ENCODE measurements at regions not wholly inside any gene's neighbourhood (a gene's known extent, or its start where the extent isn't known, plus 50 kb on each side); places are given as distances from the start of the nearest gene placed in this dataset.

- Histone ChIP-seq H3K27me3 (ENCODE audit: low read length) (no peaks in the 10 kb centered on the region), H3K9me2 (replicated peaks; ENCODE audit: low read length) (no peaks in the 10 kb centered on the region), H3F3A (ENCODE audit: low read length, unreplicated experiment) (no peaks in the 10 kb centered on the region), H3K9me3 (ENCODE audit: low read length) (no peaks in the 10 kb centered on the region), H3K27ac (ENCODE audit: low read length) (no peak overlapping the region), H3K9ac (ENCODE audit: low read length) (no peak overlapping the region), H3K4me3 (ENCODE audit: low read length) (no peak overlapping the region), H3K4me2 (ENCODE audit: low read length) (no peak overlapping the region), H3K79me2 (ENCODE audit: low read length) (no peaks in the 10 kb centered on the region), H2AFZ (ENCODE audit: low read length) (no peak overlapping the region), H3K36me3 (ENCODE audit: low read depth, low read length) (no peaks in the 10 kb centered on the region), H3K4me1 (ENCODE audit: insufficient read depth, low read length) (peaks cover 23% of the 10 kb centered on the region), H4K20me1 (ENCODE audit: low read length) (no peaks in the 10 kb centered on the region)
- CTCF ChIA-PET = no interaction called here
- intact Hi-C loops (cut with micrococcal nuclease) = no loop called here
- no peak for TF ChIP-seq CTCF (conservative IDR thresholded peaks at IDR 0.05; ENCODE audit: low read depth, low read length)
- no peak for TF ChIP-seq EZH2phosphoT487 (IDR thresholded peaks at IDR 0.05; ENCODE audit: borderline replicate concordance, low read length)
- TF ChIP-seq EZH2 (IDR thresholded peaks at IDR 0.05; ENCODE audit: low read length, unreplicated experiment) = no peak
- DNase-seq (no peak), ATAC-seq (no peak)
- POLR2A ChIA-PET (ENCODE audit: unreplicated experiment) = no interaction called here
- BruUV-seq (replicated peaks) = no TSS peak
Measured at GRCh38 chr2:147698166-147698565, 146.7 kb upstream of the ACVR2A start.

GRCh38 chr2:147696426-147696825 lies 148.4 kb upstream of the ACVR2A start:
- no peaks in the 10 kb centered on the region for H3K79me2 ChIP-seq (ENCODE audit: low read length)
- no peaks in the 10 kb centered on the region for H3K27me3 ChIP-seq (ENCODE audit: low read length)
- H2AFZ ChIP-seq (ENCODE audit: low read length) = no peak overlapping the region
- H3K4me1 ChIP-seq (ENCODE audit: insufficient read depth, low read length) = peaks cover 20% of the 10 kb centered on the region
- DNase-seq (peak; percentile 80), ATAC-seq (peak; percentile 90)
- H3F3A ChIP-seq (ENCODE audit: low read length, unreplicated experiment) = no peaks in the 10 kb centered on the region
- intact Hi-C loops (cut with micrococcal nuclease) = loop anchor here (2.0 kb wide), 1 partner anchor 16 kb away; no protein-coding TSS in a partner anchor
- no peaks in the 10 kb centered on the region for H3K36me3 ChIP-seq (ENCODE audit: low read depth, low read length)
- H3K9me2 ChIP-seq (replicated peaks; ENCODE audit: low read length) = no peaks in the 10 kb centered on the region
- ChIA-PET CTCF (no interaction called here), POLR2A (ENCODE audit: unreplicated experiment) (no interaction called here)
- peak overlapping the region; percentile 74 for H3K27ac ChIP-seq (ENCODE audit: low read length)
- H3K4me2 ChIP-seq (ENCODE audit: low read length) = peak overlapping the region; percentile 40
- H3K9me3 ChIP-seq (ENCODE audit: low read length) = no peaks in the 10 kb centered on the region
- no TSS peak for BruUV-seq (replicated peaks)
- H3K9ac ChIP-seq (ENCODE audit: low read length) = no peak overlapping the region
- no peaks in the 10 kb centered on the region for H4K20me1 ChIP-seq (ENCODE audit: low read length)
- H3K4me3 ChIP-seq (ENCODE audit: low read length) = 0 out of 2 replicates have a peak overlapping the region, but pooled peaks have one; percentile 2
- TF ChIP-seq CTCF (conservative IDR thresholded peaks at IDR 0.05; ENCODE audit: low read depth, low read length) (no peak), EZH2 (IDR thresholded peaks at IDR 0.05; ENCODE audit: low read length, unreplicated experiment) (no peak), EZH2phosphoT487 (IDR thresholded peaks at IDR 0.05; ENCODE audit: borderline replicate concordance, low read length) (no peak)

- Histone ChIP-seq H3K9me2 (replicated peaks; ENCODE audit: low read length) (no peaks in the 10 kb centered on the region), H3K9me3 (ENCODE audit: low read length) (no peaks in the 10 kb centered on the region), H3K27me3 (ENCODE audit: low read length) (no peaks in the 10 kb centered on the region), H3K36me3 (ENCODE audit: low read depth, low read length) (no peaks in the 10 kb centered on the region), H3K27ac (ENCODE audit: low read length) (no peak overlapping the region), H3F3A (ENCODE audit: low read length, unreplicated experiment) (no peaks in the 10 kb centered on the region), H3K9ac (ENCODE audit: low read length) (no peak overlapping the region), H2AFZ (ENCODE audit: low read length) (peak overlapping the region; percentile 43; the same call in 1 of the 2 replicates), H4K20me1 (ENCODE audit: low read length) (no peaks in the 10 kb centered on the region), H3K4me1 (ENCODE audit: insufficient read depth, low read length) (peaks cover 8% of the 10 kb centered on the region; the same call in 1 of the 2 replicates), H3K4me3 (ENCODE audit: low read length) (no peak overlapping the region), H3K79me2 (ENCODE audit: low read length) (no peaks in the 10 kb centered on the region), H3K4me2 (ENCODE audit: low read length) (no peak overlapping the region)
- CTCF ChIA-PET = no interaction called here
- peak; percentile 23 for DNase-seq
- POLR2A ChIA-PET (ENCODE audit: unreplicated experiment) = no interaction called here
- ATAC-seq = peak; percentile 49
- intact Hi-C loops (cut with micrococcal nuclease) = no loop called here
- BruUV-seq (replicated peaks) = no TSS peak
- TF ChIP-seq EZH2 (IDR thresholded peaks at IDR 0.05; ENCODE audit: low read length, unreplicated experiment) (no peak), EZH2phosphoT487 (IDR thresholded peaks at IDR 0.05; ENCODE audit: borderline replicate concordance, low read length) (no peak), CTCF (conservative IDR thresholded peaks at IDR 0.05; ENCODE audit: low read depth, low read length) (no peak)
Measured at GRCh38 chr2:147689220-147689909, 155.5 kb upstream of the ACVR2A start.

All from PC-3 (cell line).